Upper lobe of left lung (tissue), 6 donors: ENCODE measurements at regions not wholly inside any gene's neighbourhood (a gene's known extent, or its start where the extent isn't known, plus 50 kb on each side); places are given as distances from the start of the nearest gene placed in this dataset.

Experiments used
- ATAC-seq, 2 donors: fragments of 200-7000 bp; cut with Tn5 transposase; one replicate each; pipeline ENCODE4 v1.9.1; 2022; ENCODE audit warnings: mild to moderate bottlenecking in 2 of 2, moderate library complexity in 2 of 2; ENCODE audit not compliant: low FRiP score in 2 of 2
- DNase-seq, 2 donors: peaks; one replicate each; pipeline ENCODE4 v3.0.0-alpha.2; 2019 to 2020
- H3K27ac ChIP-seq, 4 donors: fragments of 200-600 bp; sonication (generic); one replicate each; pipeline ENCODE4 v1.5.1; 2016 to 2019
- H3K27me3 ChIP-seq, 4 donors: fragments of 200-600 bp; sonication (generic); one replicate each; pipeline ENCODE4 v1.5.1; 2017 to 2019
- H3K36me3 ChIP-seq, 4 donors: fragments of 200-600 bp; sonication (generic); one replicate each; pipeline ENCODE4 v1.5.1; 2016 to 2019
- H3K4me1 ChIP-seq, 4 donors: fragments of 200-600 bp; sonication (generic); one replicate each; pipeline ENCODE4 v1.5.1; 2018 to 2019
- H3K4me3 ChIP-seq, 4 donors: fragments of 200-600 bp; sonication (generic); one replicate each; pipeline ENCODE4 v1.5.1; 2017 to 2019; ENCODE audit warnings: mild to moderate bottlenecking in 2 of 4, moderate library complexity in 1 of 4
- H3K9me3 ChIP-seq, 4 donors: fragments of 200-600 bp; sonication (generic); one replicate each; pipeline ENCODE4 v1.5.1; 2018 to 2019
- EP300 ChIP-seq, 4 donors: sonication (generic); formaldehyde crosslinking; IDR thresholded peaks; one replicate each; pipeline ENCODE4 v1.5.1; 2017; ENCODE audit warnings: antibody characterized with exemption in 4 of 4, control low read depth in 2 of 4
- POLR2A ChIP-seq, 4 donors: fragments of 450-650 bp; IDR thresholded peaks; one replicate each; pipeline ENCODE4 v1.5.1; 2016 to 2017; ENCODE audit warnings: antibody characterized with exemption in 4 of 4, mild to moderate bottlenecking in 2 of 4
- POLR2AphosphoS5 ChIP-seq, 2 donors: sonication (generic); formaldehyde crosslinking; IDR thresholded peaks; one replicate each; pipeline ENCODE4 v1.5.1; 2017; ENCODE audit warnings: antibody characterized with exemption in 2 of 2
- WGBS, 2 donors: methylation state at CpG; one replicate each; pipeline ENCODE4 v1.1.5; 2017 to 2018; 5-methylcytosine and 5-hydroxymethylcytosine counted together
- TF ChIP-seq, protein P1 (sequence below), 6 experiments: fragments of 450-650 bp in 4 of 6; fragments of 200-600 bp in 2 of 6; sonication (generic) in 2 of 6; IDR thresholded peaks; one replicate each; pipeline ENCODE4 v1.5.1; 2016 to 2019; ENCODE audit warnings: antibody characterized with exemption in 6 of 6
- donor health status: DM: no; HTN: no; CAD: no; lungs with moderate emphysema.
- donor health status: DM: no; HTN: yes; CAD: no; lungs with severe emphysema.

DNA sequence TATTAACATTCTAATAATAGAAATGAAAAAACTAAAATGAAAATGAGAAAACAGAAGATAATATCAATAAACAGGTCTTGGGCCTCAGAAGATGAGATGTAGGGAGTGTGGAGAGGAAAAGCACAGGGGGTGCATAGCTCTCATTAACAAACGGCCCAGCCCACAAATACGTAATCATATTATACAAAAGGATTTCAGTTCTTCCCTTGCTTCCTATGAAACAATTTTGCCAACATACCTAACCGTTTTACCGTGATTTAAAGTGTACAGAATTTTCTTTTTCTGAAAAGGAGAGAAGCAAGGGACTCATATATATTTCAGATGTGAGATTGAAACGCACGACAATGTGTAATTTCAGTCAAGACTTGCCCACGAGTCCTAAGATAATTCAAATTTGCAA is 136.0 kb downstream of the HFE start:
- DNase-seq, result no peak
- 1 to 2% methylated on average over 7 of the region's 7 CpGs for WGBS, 2 donors
- H3K4me1 ChIP-seq, result peaks cover 0 to 9% (median 0%) of the 10 kb centered on the region in 4 donors
- no peaks in the 10 kb centered on the region for H3K36me3 ChIP-seq
- no peak for ATAC-seq
- TF ChIP-seq EP300 (IDR thresholded peaks at IDR 0.05) (no peak), POLR2A (IDR thresholded peaks at IDR 0.05) (no peak), POLR2AphosphoS5 (IDR thresholded peaks at IDR 0.05) (no peak)
- TF ChIP-seq, protein P1, sequence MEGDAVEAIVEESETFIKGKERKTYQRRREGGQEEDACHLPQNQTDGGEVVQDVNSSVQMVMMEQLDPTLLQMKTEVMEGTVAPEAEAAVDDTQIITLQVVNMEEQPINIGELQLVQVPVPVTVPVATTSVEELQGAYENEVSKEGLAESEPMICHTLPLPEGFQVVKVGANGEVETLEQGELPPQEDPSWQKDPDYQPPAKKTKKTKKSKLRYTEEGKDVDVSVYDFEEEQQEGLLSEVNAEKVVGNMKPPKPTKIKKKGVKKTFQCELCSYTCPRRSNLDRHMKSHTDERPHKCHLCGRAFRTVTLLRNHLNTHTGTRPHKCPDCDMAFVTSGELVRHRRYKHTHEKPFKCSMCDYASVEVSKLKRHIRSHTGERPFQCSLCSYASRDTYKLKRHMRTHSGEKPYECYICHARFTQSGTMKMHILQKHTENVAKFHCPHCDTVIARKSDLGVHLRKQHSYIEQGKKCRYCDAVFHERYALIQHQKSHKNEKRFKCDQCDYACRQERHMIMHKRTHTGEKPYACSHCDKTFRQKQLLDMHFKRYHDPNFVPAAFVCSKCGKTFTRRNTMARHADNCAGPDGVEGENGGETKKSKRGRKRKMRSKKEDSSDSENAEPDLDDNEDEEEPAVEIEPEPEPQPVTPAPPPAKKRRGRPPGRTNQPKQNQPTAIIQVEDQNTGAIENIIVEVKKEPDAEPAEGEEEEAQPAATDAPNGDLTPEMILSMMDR (IDR thresholded peaks at IDR 0.05), result no peak
- H3K27me3 ChIP-seq, result peaks cover 0 to 5% (median 0%) of the 10 kb centered on the region in 4 donors
- peak overlapping the region in 3 of 4 donors; percentile 42 to 62 (median 51) for H3K4me3 ChIP-seq
- peak overlapping the region; percentile 79 to 87 (median 84) for H3K27ac ChIP-seq
- H3K9me3 ChIP-seq, result peaks cover 3 to 10% (median 9%) of the 10 kb centered on the region in 4 donors

DNA sequence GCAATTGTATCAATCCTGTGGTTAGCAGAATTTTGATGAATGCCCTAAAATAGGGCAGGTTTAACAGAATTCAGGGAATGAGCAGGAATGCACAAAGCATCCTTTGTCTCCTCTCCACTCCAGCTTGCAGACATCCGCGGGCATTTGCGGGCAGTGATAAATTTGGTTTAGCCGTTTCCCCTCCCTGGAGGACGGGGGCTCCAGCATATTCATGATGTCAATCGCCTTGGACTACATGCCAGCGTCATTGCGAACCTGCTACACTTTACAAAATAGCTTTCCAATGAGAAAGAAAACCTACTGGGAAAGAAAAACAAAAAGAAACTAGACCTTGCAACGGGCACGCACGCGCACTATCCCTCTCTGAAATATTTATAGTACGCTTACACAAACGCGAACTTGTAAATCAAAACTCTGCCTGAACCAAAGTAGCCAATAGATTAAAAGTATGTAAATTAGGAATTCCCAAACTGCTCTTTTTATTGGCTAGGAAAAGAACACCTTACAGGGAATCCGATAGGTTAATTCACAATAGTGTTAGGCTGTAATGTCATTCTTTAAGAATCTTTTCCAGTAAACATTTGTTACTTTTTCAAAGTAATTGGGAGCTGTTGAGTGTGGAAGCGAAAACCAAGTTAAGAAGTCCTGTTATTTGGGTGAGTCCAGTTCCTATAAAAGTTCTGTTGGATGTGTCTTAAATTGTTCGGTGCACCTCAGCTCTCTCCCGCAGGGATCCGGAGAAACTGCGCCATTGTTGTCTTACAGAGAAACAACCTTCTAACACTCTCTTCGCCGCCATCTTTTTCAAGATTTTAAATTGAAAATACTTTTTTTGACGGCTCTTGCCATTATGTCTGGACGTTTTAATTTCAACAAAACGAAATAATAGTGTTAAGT is 136.7 kb downstream of the HFE start:
- Histone ChIP-seq H3K4me1 (peaks cover 0 to 9% (median 0%) of the 10 kb centered on the region in 4 donors), H3K4me3 (peak overlapping the region in 3 of 4 donors; percentile 42 to 62 (median 51)), H3K36me3 (no peaks in the 10 kb centered on the region), H3K9me3 (peaks cover 3 to 10% (median 9%) of the 10 kb centered on the region in 4 donors), H3K27me3 (peaks cover 0 to 5% (median 0%) of the 10 kb centered on the region in 4 donors), H3K27ac (peak overlapping the region; percentile 79 to 87 (median 84))
- DNase-seq (peak in 1 of 2 donors; percentile 54), ATAC-seq (peak; percentile 83 to 91)
- TF ChIP-seq POLR2AphosphoS5 (IDR thresholded peaks at IDR 0.05) (peak; percentile 21 to 34), EP300 (IDR thresholded peaks at IDR 0.05) (no peak), POLR2A (IDR thresholded peaks at IDR 0.05) (peak in 2 of 4 donors; percentile 55 to 74)
- TF ChIP-seq, protein P1 (IDR thresholded peaks at IDR 0.05), result no peak
- 1 to 3% methylated on average over 26 of the region's 26 CpGs for WGBS, 2 donors

DNA sequence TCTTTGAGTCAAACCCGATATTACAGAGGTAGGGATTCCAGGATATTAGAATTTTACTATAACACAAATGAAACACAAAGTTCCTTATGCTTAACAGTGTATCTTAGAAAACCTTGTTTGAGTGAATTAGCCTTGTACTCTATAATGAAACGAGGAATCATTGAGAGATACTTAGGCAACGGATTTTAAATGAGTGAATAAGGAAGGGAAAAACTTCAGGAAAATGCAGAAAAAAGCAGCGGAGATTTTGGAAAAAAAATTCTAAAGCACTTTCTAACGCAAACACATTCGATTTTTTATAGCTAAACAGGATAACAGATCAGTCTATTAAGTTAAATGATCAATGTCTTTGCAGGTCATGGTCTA is 137.3 kb downstream of the HFE start:
- peaks cover 3 to 10% (median 9%) of the 10 kb centered on the region in 4 donors for H3K9me3 ChIP-seq
- no peaks in the 10 kb centered on the region for H3K36me3 ChIP-seq
- peak overlapping the region in 3 of 4 donors; percentile 42 to 62 (median 51) for H3K4me3 ChIP-seq
- ATAC-seq (no peak), DNase-seq (no peak)
- WGBS, 2 donors, result 9 to 10% methylated on average over 6 of the region's 6 CpGs
- H3K4me1 ChIP-seq, result peaks cover 0 to 9% (median 0%) of the 10 kb centered on the region in 4 donors
- TF ChIP-seq, protein P1 (IDR thresholded peaks at IDR 0.05), result no peak
- TF ChIP-seq POLR2AphosphoS5 (IDR thresholded peaks at IDR 0.05) (no peak), EP300 (IDR thresholded peaks at IDR 0.05) (no peak), POLR2A (IDR thresholded peaks at IDR 0.05) (no peak)
- H3K27ac ChIP-seq, result peak overlapping the region; percentile 79 to 87 (median 84)
- H3K27me3 ChIP-seq, result peaks cover 0 to 5% (median 0%) of the 10 kb centered on the region in 4 donors

DNA sequence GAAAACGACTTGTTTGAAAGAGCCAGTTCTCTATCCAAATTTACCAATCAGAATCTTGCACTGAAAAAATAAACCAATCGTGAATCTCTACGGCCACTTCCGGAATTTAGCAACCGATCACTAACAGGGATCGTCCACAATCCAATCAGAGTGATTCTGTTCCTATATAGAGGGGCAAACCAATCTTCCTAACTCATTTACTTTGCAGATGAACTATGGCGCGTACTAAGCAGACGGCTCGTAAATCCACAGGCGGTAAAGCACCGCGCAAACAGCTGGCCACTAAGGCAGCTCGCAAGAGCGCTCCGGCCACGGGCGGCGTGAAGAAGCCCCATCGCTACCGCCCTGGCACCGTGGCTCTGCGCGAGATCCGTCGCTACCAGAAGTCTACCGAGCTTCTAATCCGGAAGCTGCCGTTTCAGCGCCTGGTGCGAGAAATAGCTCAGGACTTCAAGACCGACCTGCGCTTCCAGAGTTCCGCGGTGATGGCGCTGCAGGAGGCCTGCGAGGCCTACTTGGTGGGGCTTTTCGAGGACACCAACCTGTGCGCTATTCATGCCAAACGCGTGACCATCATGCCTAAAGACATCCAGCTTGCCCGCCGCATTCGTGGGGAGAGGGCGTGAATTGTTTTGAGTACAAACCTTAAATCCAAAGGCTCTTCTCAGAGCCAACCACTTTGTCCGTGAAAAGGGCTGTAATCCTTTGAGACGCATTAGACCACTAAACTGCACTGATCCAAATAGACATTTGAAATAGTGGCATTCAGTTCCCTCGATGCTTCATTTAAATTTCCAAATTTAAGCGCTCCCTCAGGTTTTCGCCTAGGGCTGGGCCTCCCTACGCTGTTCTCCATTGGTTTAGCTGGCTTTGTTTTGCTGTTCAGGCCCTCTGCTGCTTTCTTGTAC is 138.0 kb downstream of the HFE start:
- Histone ChIP-seq H3K27ac (peak overlapping the region in 1 of 4 donors; percentile 87), H3K36me3 (no peaks in the 10 kb centered on the region), H3K4me1 (peaks cover 0 to 9% (median 0%) of the 10 kb centered on the region in 4 donors), H3K27me3 (peaks cover 0 to 5% (median 0%) of the 10 kb centered on the region in 4 donors), H3K4me3 (peak overlapping the region in 2 of 4 donors; percentile 51 to 62), H3K9me3 (peaks cover 3 to 10% (median 9%) of the 10 kb centered on the region in 4 donors)
- peak in 1 of 2 donors; percentile 76 for DNase-seq
- no peak for TF ChIP-seq POLR2AphosphoS5 (IDR thresholded peaks at IDR 0.05)
- TF ChIP-seq, protein P1 (IDR thresholded peaks at IDR 0.05), result no peak
- no peak for TF ChIP-seq POLR2A (IDR thresholded peaks at IDR 0.05)
- TF ChIP-seq EP300 (IDR thresholded peaks at IDR 0.05), result no peak
- WGBS, 2 donors, result 69% methylated on average over 24 to 51 of the region's 51 CpGs
- ATAC-seq, result peak in 1 of 2 donors; percentile 22
